Fibroblast of skin of right quadriceps (primary cell): ENCODE measurements at regions not wholly inside any gene's neighbourhood (a gene's known extent, or its start where the extent isn't known, plus 50 kb on each side); places are given as distances from the start of the nearest gene placed in this dataset.

Experiments
- DNase-seq: peaks from one replicate; pipeline ENCODE4 v3.0.0-alpha.2; 2013

- no peak for DNase-seq
Measured at GRCh38 chr14:24692382-24693352, 58.7 kb upstream of the GZMB start.

DNA sequence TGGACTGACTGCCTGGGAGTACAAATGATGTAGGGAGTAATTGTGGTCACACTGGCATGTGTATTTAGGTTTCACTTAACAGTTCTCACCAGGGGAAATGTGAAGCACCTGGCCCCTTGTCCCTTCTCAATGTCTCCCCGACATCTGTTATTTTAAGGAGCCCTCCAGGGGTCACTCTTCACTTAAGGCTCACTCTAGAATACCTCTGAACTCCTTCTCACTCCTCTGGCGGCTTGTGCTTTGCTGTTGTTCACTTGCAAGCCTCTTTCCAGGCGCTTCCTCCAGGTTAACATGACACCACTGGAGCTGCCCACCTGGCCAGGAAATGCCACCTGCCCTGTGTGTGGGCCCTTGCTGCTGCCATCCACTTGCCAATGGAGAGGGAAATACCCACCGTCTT lies 56.5 kb upstream of the GZMB start:
- no peak for DNase-seq

- DNase-seq, result no peak
Measured at GRCh38 chr14:24688030-24688658, 54.2 kb upstream of the GZMB start.
